B cell (primary cell): ENCODE measurements at regions not wholly inside any gene's neighbourhood (a gene's known extent, or its start where the extent isn't known, plus 50 kb on each side); places are given as distances from the start of the nearest gene placed in this dataset.

Source experiments
- ATAC-seq: fragments of 200-7000 bp; cut with Tn5 transposase; one replicate; pipeline ENCODE4 v1.10.0; 2021; ENCODE audit warnings: low read depth, mild to moderate bottlenecking, moderate number of reproducible peaks, moderate library complexity
- CTCF ChIA-PET: fragments of 350-600 bp; sonication (Branson Sonifier 250); formaldehyde crosslinking; loops from one replicate; lab custom pipeline; 2021; ENCODE audit warnings: antibody characterized with exemption, inconsistent platforms; lab: Charles Lee
- POLR2A ChIA-PET: fragments of 350-600 bp; sonication (Branson Sonifier 250); formaldehyde crosslinking; loops from one replicate; lab custom pipeline; 2021; ENCODE audit warnings: antibody characterized with exemption; lab: Charles Lee
- DNase-seq: peaks from one replicate; pipeline ENCODE4 v3.0.0; 2013
- H2AFZ ChIP-seq: 2 replicates; pipeline ENCODE4 v1.6.1; 2012; ENCODE audit warnings: mild to moderate bottlenecking, low read depth, low read length; ENCODE audit not compliant: insufficient read depth, poor library complexity, severe bottlenecking
- H3K27ac ChIP-seq, 2 donors: 1 replicate in 1 of 2; 2 replicates in 1 of 2; pipeline ENCODE4 v1.5.1; 2012 to 2013; ENCODE audit warnings: low read length in 2 of 2, mild to moderate bottlenecking in 2 of 2, moderate library complexity in 1 of 2
- H3K27me3 ChIP-seq, 4 experiments: fragments of 200-600 bp in 1 of 4; sonication (generic) in 1 of 4; replicated peaks in 1 of 4; 1 replicate in 2 of 4; 2 replicates in 2 of 4; pipeline versions ENCODE4 v1.6.1 to v1.7.0; 2013 to 2016; ENCODE audit warnings: low read length in 3 of 4, mild to moderate bottlenecking in 2 of 4, mixed read lengths in 1 of 4, moderate library complexity in 1 of 4; ENCODE audit not compliant: insufficient read depth in 4 of 4, control insufficient read depth in 3 of 4; ENCODE audit errors: control extremely low read depth in 1 of 4
- H3K36me3 ChIP-seq, 2 experiments: replicated peaks in 1 of 2; 1 replicate in 1 of 2; 2 replicates in 1 of 2; pipeline versions ENCODE4 v1.6.1 to v1.7.1; 2013; ENCODE audit warnings: low read length in 1 of 2; ENCODE audit not compliant: insufficient read depth in 2 of 2, control insufficient read depth in 1 of 2; ENCODE audit errors: control extremely low read depth in 1 of 2, extremely low read depth in 1 of 2
- H3K4me1 ChIP-seq, 2 donors: fragments of 200-600 bp in 1 of 2; sonication (generic) in 1 of 2; 1 replicate in 1 of 2; 2 replicates in 1 of 2; pipeline versions ENCODE4 v1.5.1 to v1.6.1; 2013 to 2017; ENCODE audit warnings: low read length in 2 of 2; ENCODE audit not compliant: control insufficient read depth in 2 of 2, insufficient read depth in 2 of 2
- H3K4me2 ChIP-seq: replicated peaks from 2 replicates; pipeline ENCODE3; 2012; ENCODE audit warnings: mild to moderate bottlenecking, low read depth, low read length; ENCODE audit not compliant: poor library complexity, severe bottlenecking
- H3K4me3 ChIP-seq, 5 experiments: fragments of 200-600 bp in 1 of 5; sonication (generic) in 1 of 5; 1 replicate in 3 of 5; 2 replicates in 2 of 5; pipeline versions ENCODE4 v1.5.1 to v1.7.0; 2011 to 2016; ENCODE audit warnings: low read length in 4 of 5, mild to moderate bottlenecking in 4 of 5, low read depth in 2 of 5, control low read depth in 1 of 5, moderate library complexity in 1 of 5; ENCODE audit not compliant: insufficient read depth in 1 of 5; ENCODE audit errors: control extremely low read depth in 1 of 5, extremely low read depth in 1 of 5
- H3K79me2 ChIP-seq: fragments of 200-600 bp; sonication (generic); one replicate; pipeline ENCODE4 v1.6.0; 2016; ENCODE audit warnings: low read length; ENCODE audit not compliant: control insufficient read depth, insufficient read depth
- H3K9ac ChIP-seq: fragments of 200-600 bp; sonication (generic); 2 replicates; pipeline ENCODE4 v1.6.1; 2017; ENCODE audit warnings: mild to moderate bottlenecking, low read length, moderate library complexity
- H3K9me3 ChIP-seq, 3 donors: one replicate each; pipeline versions ENCODE4 v1.6.1 to v1.7.1; 2013; ENCODE audit warnings: low read length in 2 of 3; ENCODE audit not compliant: control insufficient read depth in 2 of 3, insufficient read depth in 1 of 3; ENCODE audit errors: control extremely low read depth in 1 of 3
- H4K20me1 ChIP-seq: 2 replicates; pipeline ENCODE4 v1.6.0; 2012; ENCODE audit warnings: mild to moderate bottlenecking, low read length; ENCODE audit not compliant: insufficient read depth, control insufficient read depth, poor library complexity, severe bottlenecking
- H3K27ac Mint-ChIP-seq: one replicate; pipeline ENCODE4 v1.8.0; 2021; ENCODE audit warnings: mixed read lengths
- H3K27me3 Mint-ChIP-seq: one replicate; pipeline ENCODE4 v1.8.0; 2021; ENCODE audit warnings: mixed read lengths
- H3K4me1 Mint-ChIP-seq: one replicate; pipeline ENCODE4 v1.8.0; 2021; ENCODE audit warnings: mixed read lengths
- H3K4me3 Mint-ChIP-seq: one replicate; pipeline ENCODE4 v1.8.0; 2021; ENCODE audit warnings: mixed read lengths
- H3K9me3 Mint-ChIP-seq: one replicate; pipeline ENCODE4 v1.8.0; 2022; ENCODE audit warnings: mixed read lengths; ENCODE audit not compliant: insufficient read depth
- CTCF ChIP-seq: fragments of 200-600 bp; IDR thresholded peaks from one replicate; pipeline ENCODE4 v1.8.0; 2022; ENCODE audit warnings: antibody characterized with exemption, mild to moderate bottlenecking
- EZH2 ChIP-seq: IDR thresholded peaks from 2 replicates; pipeline ENCODE4 v1.6.1; 2012; ENCODE audit warnings: borderline replicate concordance, low read depth, mild to moderate bottlenecking, moderate library complexity, low read length; ENCODE audit not compliant: insufficient read depth, poor library complexity, severe bottlenecking
- WGBS: methylation state at CpG from one replicate; pipeline ENCODE4 v1.1.5; 2013; ENCODE audit warnings: missing lambda C conversion rate; ENCODE audit not compliant: insufficient coverage; 5-methylcytosine and 5-hydroxymethylcytosine counted together
- intact Hi-C: fragments of 100-400 bp; cut with micrococcal nuclease; formaldehyde crosslinking; loops from one replicate; pipeline ENCODE4 v1.10.0; 2022

DNA sequence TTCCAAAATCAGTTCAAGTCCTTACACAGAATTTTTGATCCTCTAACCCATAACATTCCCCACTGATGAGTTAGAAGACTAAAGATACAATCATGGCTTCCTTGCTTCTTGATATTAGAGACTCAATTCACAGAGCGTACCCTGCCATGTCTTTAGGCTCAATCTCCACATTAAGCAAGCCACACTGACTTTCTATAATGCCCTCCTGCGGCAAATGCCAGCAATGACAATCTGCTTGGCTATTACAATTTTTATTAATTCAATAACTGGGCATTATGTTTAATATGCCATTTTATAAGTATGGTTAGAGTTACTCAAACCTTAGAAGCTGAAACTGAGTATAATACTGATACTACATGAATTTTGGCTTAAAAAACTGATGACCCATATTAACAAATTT, 479.7 kb upstream of the NR2F2 start:
- H3K27ac Mint-ChIP-seq: no peak overlapping the region
- Histone ChIP-seq H3K79me2 (no peaks in the 10 kb centered on the region), H3K9ac (no peak overlapping the region), H2AFZ (no peak overlapping the region), H3K4me3 (no peak overlapping the region), H3K27ac (no peak overlapping the region), H3K4me2 (no peak overlapping the region), H4K20me1 (no peaks in the 10 kb centered on the region), H3K36me3 (no peaks in the 10 kb centered on the region), H3K9me3 (no peaks in the 10 kb centered on the region), H3K27me3 (no peaks in the 10 kb centered on the region), H3K4me1 (no peaks in the 10 kb centered on the region)
- H3K9me3 Mint-ChIP-seq: no peaks in the 10 kb centered on the region
- TF ChIP-seq CTCF (no peak), EZH2 (no peak)
- no peak for ATAC-seq
- no peaks in the 10 kb centered on the region for H3K27me3 Mint-ChIP-seq
- POLR2A ChIA-PET: no interaction called here
- no CpG with 5 or more reads among the region's 2 CpGs for WGBS
- intact Hi-C loops: no loop called here
- no peak for DNase-seq
- CTCF ChIA-PET: no interaction called here
- no peak overlapping the region for H3K4me3 Mint-ChIP-seq
- H3K4me1 Mint-ChIP-seq: no peaks in the 10 kb centered on the region

DNA sequence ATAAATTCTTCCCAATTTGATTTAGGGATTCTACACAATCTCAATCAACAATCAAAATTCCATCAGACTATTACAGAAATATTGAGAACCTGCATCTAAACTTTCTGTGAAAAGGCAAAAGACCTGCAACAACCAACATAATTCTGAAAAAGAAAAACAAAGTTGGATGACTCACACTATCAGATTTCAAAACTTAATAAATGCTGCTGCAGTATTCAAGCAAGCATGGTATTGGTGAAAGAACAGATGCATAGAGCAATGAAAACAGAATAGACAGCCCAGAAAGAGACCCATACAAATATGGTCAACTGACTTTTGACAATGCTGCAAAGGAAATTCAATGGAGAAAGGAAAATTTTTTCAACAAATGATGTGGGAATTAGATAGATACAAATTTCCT, 477.1 kb upstream of the NR2F2 start:
- TF ChIP-seq CTCF (no peak), EZH2 (no peak)
- Mint-ChIP-seq H3K4me1 (no peaks in the 10 kb centered on the region), H3K9me3 (peaks cover under 1% of the 10 kb centered on the region), H3K27me3 (no peaks in the 10 kb centered on the region), H3K27ac (no peak overlapping the region), H3K4me3 (no peak overlapping the region)
- Histone ChIP-seq H3K4me1 (no peaks in the 10 kb centered on the region), H3K27me3 (no peaks in the 10 kb centered on the region), H3K4me2 (no peak overlapping the region), H3K36me3 (no peaks in the 10 kb centered on the region), H2AFZ (no peak overlapping the region), H3K27ac (no peak overlapping the region), H3K4me3 (no peak overlapping the region), H4K20me1 (no peaks in the 10 kb centered on the region), H3K9me3 (no peaks in the 10 kb centered on the region), H3K79me2 (no peaks in the 10 kb centered on the region), H3K9ac (no peak overlapping the region)
- intact Hi-C loops: no loop called here
- CTCF ChIA-PET: no interaction called here
- DNase-seq (no peak), ATAC-seq (no peak)
- POLR2A ChIA-PET: no interaction called here
